ENCODE measurements at regions not wholly inside any gene's neighbourhood (a gene's known extent, or its start where the extent isn't known, plus 50 kb on each side); places are given as distances from the start of the nearest gene placed in this dataset.

DNA sequence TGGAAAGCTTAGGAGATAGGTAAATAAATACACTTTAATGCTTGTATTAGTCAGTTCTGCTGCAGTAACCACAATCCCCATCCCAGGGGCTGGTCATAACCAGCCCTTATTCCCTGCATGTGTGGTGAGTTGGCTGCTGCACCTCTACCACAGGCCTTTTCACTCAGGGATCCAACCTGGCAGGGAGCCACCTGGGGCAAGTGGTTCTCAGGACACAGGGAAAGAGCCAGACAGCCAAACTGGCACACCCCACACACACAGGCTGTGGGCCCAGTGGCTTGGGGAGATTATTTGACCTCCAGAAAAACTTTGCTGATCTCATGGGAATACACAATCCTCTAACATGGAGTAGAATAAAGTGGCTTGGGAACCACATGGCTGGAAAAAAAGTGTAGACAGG, 400.0 kb upstream of the RNF32 start:
- TF ChIP-seq, protein P1, sequence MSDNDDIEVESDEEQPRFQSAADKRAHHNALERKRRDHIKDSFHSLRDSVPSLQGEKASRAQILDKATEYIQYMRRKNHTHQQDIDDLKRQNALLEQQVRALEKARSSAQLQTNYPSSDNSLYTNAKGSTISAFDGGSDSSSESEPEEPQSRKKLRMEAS (IDR thresholded peaks at IDR 0.05; ENCODE audit: insufficient read depth, insufficient read length), result no peak
- TF ChIP-seq EZH2 (IDR thresholded peaks at IDR 0.05; ENCODE audit: borderline replicate concordance, low read depth, low read length, severe bottlenecking) (no peak), FOS (IDR thresholded peaks at IDR 0.05; ENCODE audit: borderline replicate concordance, insufficient read depth, low read length) (no peak), MYC (IDR thresholded peaks at IDR 0.05; ENCODE audit: low read depth, low read length) (no peak), POLR2A (IDR thresholded peaks at IDR 0.05; ENCODE audit: low read depth, low read length) (no peak), JUN (IDR thresholded peaks at IDR 0.05; ENCODE audit: borderline replicate concordance, insufficient read depth, insufficient read length, low read depth) (no peak)
- TF ChIP-seq, protein P2, sequence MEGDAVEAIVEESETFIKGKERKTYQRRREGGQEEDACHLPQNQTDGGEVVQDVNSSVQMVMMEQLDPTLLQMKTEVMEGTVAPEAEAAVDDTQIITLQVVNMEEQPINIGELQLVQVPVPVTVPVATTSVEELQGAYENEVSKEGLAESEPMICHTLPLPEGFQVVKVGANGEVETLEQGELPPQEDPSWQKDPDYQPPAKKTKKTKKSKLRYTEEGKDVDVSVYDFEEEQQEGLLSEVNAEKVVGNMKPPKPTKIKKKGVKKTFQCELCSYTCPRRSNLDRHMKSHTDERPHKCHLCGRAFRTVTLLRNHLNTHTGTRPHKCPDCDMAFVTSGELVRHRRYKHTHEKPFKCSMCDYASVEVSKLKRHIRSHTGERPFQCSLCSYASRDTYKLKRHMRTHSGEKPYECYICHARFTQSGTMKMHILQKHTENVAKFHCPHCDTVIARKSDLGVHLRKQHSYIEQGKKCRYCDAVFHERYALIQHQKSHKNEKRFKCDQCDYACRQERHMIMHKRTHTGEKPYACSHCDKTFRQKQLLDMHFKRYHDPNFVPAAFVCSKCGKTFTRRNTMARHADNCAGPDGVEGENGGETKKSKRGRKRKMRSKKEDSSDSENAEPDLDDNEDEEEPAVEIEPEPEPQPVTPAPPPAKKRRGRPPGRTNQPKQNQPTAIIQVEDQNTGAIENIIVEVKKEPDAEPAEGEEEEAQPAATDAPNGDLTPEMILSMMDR (IDR thresholded peaks at IDR 0.05; ENCODE audit: extremely low read depth in 1 of 2, insufficient read depth in 1 of 2, low read depth in 1 of 2, low read length in 2 of 2), result no peak
